DOHH2 (cell line): ENCODE measurements at regions not wholly inside any gene's neighbourhood (a gene's known extent, or its start where the extent isn't known, plus 50 kb on each side); places are given as distances from the start of the nearest gene placed in this dataset.

Source experiments
- H3F3A ChIP-seq: fragments of 200-600 bp; sonication (generic), shearing (Covaris generic); 2 replicates; pipeline ENCODE4 v1.6.0; 2016; ENCODE audit warnings: antibody characterized with exemption, mild to moderate bottlenecking; ENCODE audit not compliant: control insufficient read depth, insufficient read depth
- H3K27ac ChIP-seq: fragments of 200-600 bp; sonication (generic); 2 replicates; pipeline ENCODE4 v1.5.1; 2014; ENCODE audit warnings: low read depth, mild to moderate bottlenecking, low read length, moderate library complexity
- H3K27me3 ChIP-seq: fragments of 200-600 bp; sonication (generic); 2 replicates; pipeline ENCODE4 v1.6.1; 2014; ENCODE audit warnings: mild to moderate bottlenecking, low read length, mixed read lengths; ENCODE audit not compliant: control insufficient read depth
- H3K36me3 ChIP-seq: fragments of 200-600 bp; sonication (generic); 2 replicates; pipeline ENCODE4 v1.6.1; 2014; ENCODE audit warnings: mild to moderate bottlenecking, low read length, moderate library complexity, mixed read lengths; ENCODE audit not compliant: control insufficient read depth
- H3K4me1 ChIP-seq: fragments of 200-600 bp; sonication (generic); 2 replicates; pipeline ENCODE4 v1.6.1; 2014; ENCODE audit warnings: mild to moderate bottlenecking, low read length, mixed read lengths; ENCODE audit not compliant: control insufficient read depth
- H3K4me2 ChIP-seq: fragments of 200-600 bp; sonication (generic); 2 replicates; pipeline ENCODE4 v1.6.0; 2014; ENCODE audit warnings: mild to moderate bottlenecking, low read length, moderate library complexity
- H3K4me3 ChIP-seq: fragments of 200-600 bp; sonication (generic); 2 replicates; pipeline ENCODE4 v1.5.1; 2014; ENCODE audit warnings: mild to moderate bottlenecking, low read length, mixed read lengths
- H3K79me2 ChIP-seq: fragments of 200-600 bp; sonication (generic); 2 replicates; pipeline ENCODE4 v1.6.1; 2014; ENCODE audit warnings: mild to moderate bottlenecking, low read length, mixed read lengths; ENCODE audit not compliant: control insufficient read depth
- H3K9me2 ChIP-seq: fragments of 200-600 bp; sonication (generic); replicated peaks from 2 replicates; pipeline ENCODE4 v1.6.1; 2014; ENCODE audit warnings: mild to moderate bottlenecking, low read length, mixed read lengths; ENCODE audit not compliant: control insufficient read depth
- H3K9me3 ChIP-seq: fragments of 200-600 bp; sonication (generic); 2 replicates; pipeline ENCODE4 v1.6.1; 2014; ENCODE audit warnings: antibody characterized with exemption, low read length, mixed read lengths; ENCODE audit not compliant: control insufficient read depth, insufficient read depth
- H4K20me1 ChIP-seq: fragments of 200-600 bp; sonication (generic); 2 replicates; pipeline ENCODE4 v1.6.0; 2014; ENCODE audit warnings: low read depth, mild to moderate bottlenecking, antibody characterized with exemption, low read length, moderate library complexity; ENCODE audit not compliant: control insufficient read depth, insufficient read depth
- EZH2phosphoT487 ChIP-seq: fragments of 200-600 bp; sonication (generic); IDR thresholded peaks from 2 replicates; pipeline ENCODE4 v1.6.1; 2017; ENCODE audit warnings: borderline replicate concordance, mild to moderate bottlenecking, antibody characterized with exemption, low read length, moderate library complexity, mixed read lengths
- TF ChIP-seq, protein P1 (sequence below): fragments of 200-600 bp; sonication (generic); IDR thresholded peaks from one replicate; pipeline ENCODE4 v1.5.1; 2014; ENCODE audit warnings: antibody characterized with exemption, mild to moderate bottlenecking, low read depth, low read length; ENCODE audit not compliant: poor library complexity, severe bottlenecking

DNA sequence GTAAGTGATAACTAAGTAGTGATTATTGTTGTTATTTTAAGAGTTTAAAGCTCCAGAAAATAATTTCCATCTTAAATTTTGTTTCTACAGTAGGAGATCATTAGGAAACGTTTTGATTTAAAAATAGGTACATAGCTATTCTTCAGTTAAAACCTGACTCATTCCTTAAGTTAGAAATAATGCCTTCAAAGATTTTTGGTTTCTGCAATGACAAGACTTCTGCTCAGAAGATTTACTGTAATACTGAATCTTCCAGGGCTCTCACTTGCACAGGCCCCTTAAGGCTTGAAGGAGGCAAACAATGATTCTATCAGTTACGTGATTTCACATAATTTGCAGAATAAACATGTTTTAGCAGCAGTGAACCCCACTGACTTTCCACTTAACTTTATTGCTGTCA, 333.7 kb downstream of the RAD51AP2 start:
- Histone ChIP-seq H3K27me3 (no peaks in the 10 kb centered on the region), H3K9me3 (no peaks in the 10 kb centered on the region), H3K79me2 (no peaks in the 10 kb centered on the region), H3K4me1 (peaks cover 12% of the 10 kb centered on the region), H3F3A (no peaks in the 10 kb centered on the region), H3K4me3 (no peak overlapping the region), H3K36me3 (no peaks in the 10 kb centered on the region), H3K4me2 (no peak overlapping the region), H3K9me2 (no peaks in the 10 kb centered on the region), H4K20me1 (no peaks in the 10 kb centered on the region), H3K27ac (no peak overlapping the region)
- no peak for TF ChIP-seq EZH2phosphoT487
- TF ChIP-seq, protein P1, sequence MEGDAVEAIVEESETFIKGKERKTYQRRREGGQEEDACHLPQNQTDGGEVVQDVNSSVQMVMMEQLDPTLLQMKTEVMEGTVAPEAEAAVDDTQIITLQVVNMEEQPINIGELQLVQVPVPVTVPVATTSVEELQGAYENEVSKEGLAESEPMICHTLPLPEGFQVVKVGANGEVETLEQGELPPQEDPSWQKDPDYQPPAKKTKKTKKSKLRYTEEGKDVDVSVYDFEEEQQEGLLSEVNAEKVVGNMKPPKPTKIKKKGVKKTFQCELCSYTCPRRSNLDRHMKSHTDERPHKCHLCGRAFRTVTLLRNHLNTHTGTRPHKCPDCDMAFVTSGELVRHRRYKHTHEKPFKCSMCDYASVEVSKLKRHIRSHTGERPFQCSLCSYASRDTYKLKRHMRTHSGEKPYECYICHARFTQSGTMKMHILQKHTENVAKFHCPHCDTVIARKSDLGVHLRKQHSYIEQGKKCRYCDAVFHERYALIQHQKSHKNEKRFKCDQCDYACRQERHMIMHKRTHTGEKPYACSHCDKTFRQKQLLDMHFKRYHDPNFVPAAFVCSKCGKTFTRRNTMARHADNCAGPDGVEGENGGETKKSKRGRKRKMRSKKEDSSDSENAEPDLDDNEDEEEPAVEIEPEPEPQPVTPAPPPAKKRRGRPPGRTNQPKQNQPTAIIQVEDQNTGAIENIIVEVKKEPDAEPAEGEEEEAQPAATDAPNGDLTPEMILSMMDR = no peak

GRCh38 chr2:17182399-17182798, 335.8 kb downstream of the RAD51AP2 start:
- Histone ChIP-seq H3K79me2 (no peaks in the 10 kb centered on the region), H3K4me3 (no peak overlapping the region), H3K27ac (no peak overlapping the region), H3K27me3 (no peaks in the 10 kb centered on the region), H3K4me1 (peaks cover 27% of the 10 kb centered on the region), H4K20me1 (no peaks in the 10 kb centered on the region), H3K36me3 (no peaks in the 10 kb centered on the region), H3K9me2 (no peaks in the 10 kb centered on the region), H3F3A (no peaks in the 10 kb centered on the region), H3K4me2 (no peak overlapping the region), H3K9me3 (no peaks in the 10 kb centered on the region)
- no peak for TF ChIP-seq EZH2phosphoT487
- TF ChIP-seq, protein P1 = no peak

GRCh38 chr2:17181051-17181752, 337.0 kb downstream of the RAD51AP2 start:
- Histone ChIP-seq H3K36me3 (no peaks in the 10 kb centered on the region), H3F3A (no peaks in the 10 kb centered on the region), H3K27me3 (no peaks in the 10 kb centered on the region), H4K20me1 (no peaks in the 10 kb centered on the region), H3K27ac (no peak overlapping the region), H3K9me3 (no peaks in the 10 kb centered on the region), H3K4me1 (peaks cover 34% of the 10 kb centered on the region), H3K4me3 (no peak overlapping the region), H3K4me2 (no peak overlapping the region), H3K9me2 (no peaks in the 10 kb centered on the region), H3K79me2 (no peaks in the 10 kb centered on the region)
- TF ChIP-seq, protein P1 = no peak
- no peak for TF ChIP-seq EZH2phosphoT487
